ENCODE measurements at regions not wholly inside any gene's neighbourhood (a gene's known extent, or its start where the extent isn't known, plus 50 kb on each side); places are given as distances from the start of the nearest gene placed in this dataset.

- no peak overlapping the region for H3K4me2 ChIP-seq (ENCODE audit: low read length)
- Mint-ChIP-seq H3K9me3 (ENCODE audit: unreplicated experiment) (no peaks in the 10 kb centered on the region), H3K27me3 (ENCODE audit: low read depth, unreplicated experiment) (peaks cover 6% of the 10 kb centered on the region), H3K4me1 (ENCODE audit: low read depth, unreplicated experiment) (no peaks in the 10 kb centered on the region), H3K4me3 (ENCODE audit: unreplicated experiment) (no peak overlapping the region), H3K36me3 (ENCODE audit: low read depth, unreplicated experiment) (no peaks in the 10 kb centered on the region), H3K27ac (ENCODE audit: unreplicated experiment) (no peak overlapping the region)
- H2AFZ ChIP-seq (ENCODE audit: low read depth, low read length) = no peak overlapping the region
- no peaks in the 10 kb centered on the region for H3K27me3 ChIP-seq (ENCODE audit: insufficient read depth, low read length)
- H3K4me1 ChIP-seq (ENCODE audit: insufficient read depth, low read length) = peaks cover 3% of the 10 kb centered on the region
- H3K79me2 ChIP-seq (ENCODE audit: insufficient read depth, low read length) = no peaks in the 10 kb centered on the region
- H3K27ac ChIP-seq (ENCODE audit: low read depth, low read length) = no peak overlapping the region
- no peaks in the 10 kb centered on the region for H4K20me1 ChIP-seq (ENCODE audit: insufficient read depth, low read length)
- TF ChIP-seq CTCF (IDR thresholded peaks at IDR 0.05; ENCODE audit: insufficient read depth, low read depth, low read length) (no peak), EZH2 (IDR thresholded peaks at IDR 0.05; ENCODE audit: insufficient read depth, low read length) (no peak)
- H3K4me3 ChIP-seq (ENCODE audit: insufficient read depth, low read depth, low read length) = no peak overlapping the region
- DNase-seq (ENCODE audit: low read depth) (peak; percentile 22), FAIRE-seq (no peak)
- H3K9me3 ChIP-seq (ENCODE audit: insufficient read depth, low read depth, low read length) = no peaks in the 10 kb centered on the region
- no peaks in the 10 kb centered on the region for H3K36me3 ChIP-seq (ENCODE audit: insufficient read depth, low read length)
- no peak overlapping the region for H3K9ac ChIP-seq (ENCODE audit: low read length)
These were observed 195.5 kb downstream of the LMO4 start for GRCh38 chr1:87524021-87524754.

GRCh38 chr1:87528754-87529517 lies 200.3 kb downstream of the LMO4 start:
- Histone ChIP-seq H3K36me3 (ENCODE audit: insufficient read depth, low read length) (no peaks in the 10 kb centered on the region), H3K27me3 (ENCODE audit: insufficient read depth, low read length) (no peaks in the 10 kb centered on the region), H2AFZ (ENCODE audit: low read depth, low read length) (no peak overlapping the region), H3K9ac (ENCODE audit: low read length) (no peak overlapping the region), H3K27ac (ENCODE audit: low read depth, low read length) (no peak overlapping the region), H4K20me1 (ENCODE audit: insufficient read depth, low read length) (no peaks in the 10 kb centered on the region), H3K4me3 (ENCODE audit: insufficient read depth, low read depth, low read length) (no peak overlapping the region), H3K9me3 (ENCODE audit: insufficient read depth, low read depth, low read length) (no peaks in the 10 kb centered on the region), H3K79me2 (ENCODE audit: insufficient read depth, low read length) (no peaks in the 10 kb centered on the region), H3K4me1 (ENCODE audit: insufficient read depth, low read length) (no peaks in the 10 kb centered on the region), H3K4me2 (ENCODE audit: low read length) (no peak overlapping the region)
- no peak overlapping the region for H3K27ac Mint-ChIP-seq (ENCODE audit: unreplicated experiment)
- no peak overlapping the region for H3K4me3 Mint-ChIP-seq (ENCODE audit: unreplicated experiment)
- peaks cover 6% of the 10 kb centered on the region for H3K27me3 Mint-ChIP-seq (ENCODE audit: low read depth, unreplicated experiment)
- DNase-seq (ENCODE audit: low read depth) (no peak), FAIRE-seq (no peak)
- H3K9me3 Mint-ChIP-seq (ENCODE audit: unreplicated experiment) = no peaks in the 10 kb centered on the region
- no peaks in the 10 kb centered on the region for H3K36me3 Mint-ChIP-seq (ENCODE audit: low read depth, unreplicated experiment)
- no peaks in the 10 kb centered on the region for H3K4me1 Mint-ChIP-seq (ENCODE audit: low read depth, unreplicated experiment)
- TF ChIP-seq CTCF (IDR thresholded peaks at IDR 0.05; ENCODE audit: insufficient read depth, low read depth, low read length) (no peak), EZH2 (IDR thresholded peaks at IDR 0.05; ENCODE audit: insufficient read depth, low read length) (no peak)
